ENCODE measurements at regions not wholly inside any gene's neighbourhood (a gene's known extent, or its start where the extent isn't known, plus 50 kb on each side); places are given as distances from the start of the nearest gene placed in this dataset.

GRCh38 chr5:73266176-73266738 lies 93.3 kb downstream of the TMEM174 start:
- TF ChIP-seq CTCF (IDR thresholded peaks at IDR 0.05) (no peak), POLR2A (IDR thresholded peaks at IDR 0.05) (no peak)
